H1 (cell line): ENCODE measurements at regions not wholly inside any gene's neighbourhood (a gene's known extent, or its start where the extent isn't known, plus 50 kb on each side); places are given as distances from the start of the nearest gene placed in this dataset.

Source experiments
- BACH1 ChIP-seq: IDR thresholded peaks from 2 replicates; pipeline ENCODE4 v1.6.1; 2012; ENCODE audit warnings: low read length, improper control_type of control experiment
- EGR1 ChIP-seq: IDR thresholded peaks from 2 replicates; pipeline ENCODE4 v1.6.1; 2011; ENCODE audit warnings: low read depth, low read length, borderline replicate concordance
- NRF1 ChIP-seq: IDR thresholded peaks from 2 replicates; pipeline ENCODE4 v1.6.1; 2011; ENCODE audit warnings: mild to moderate bottlenecking, low read depth, low read length, improper control_type of control experiment
- SIX5 ChIP-seq: IDR thresholded peaks from 2 replicates; pipeline ENCODE4 v1.6.1; 2011; ENCODE audit warnings: mild to moderate bottlenecking, low read depth, low read length
- SP4 ChIP-seq: IDR thresholded peaks from 2 replicates; pipeline ENCODE4 v1.6.1; 2012; ENCODE audit warnings: low read length, inconsistent platforms
- YY1 ChIP-seq: IDR thresholded peaks from 2 replicates; pipeline ENCODE4 v1.6.1; 2011; ENCODE audit warnings: low read depth, mild to moderate bottlenecking, low read length
- ZNF274 ChIP-seq: IDR thresholded peaks from 2 replicates; pipeline ENCODE4 v1.7.0; 2012; ENCODE audit warnings: low read length, borderline replicate concordance; ENCODE audit errors: extremely low read depth
- TF ChIP-seq, protein P1 (sequence below): IDR thresholded peaks from 2 replicates; pipeline ENCODE4 v1.6.1; 2012; ENCODE audit warnings: inconsistent platforms

DNA sequence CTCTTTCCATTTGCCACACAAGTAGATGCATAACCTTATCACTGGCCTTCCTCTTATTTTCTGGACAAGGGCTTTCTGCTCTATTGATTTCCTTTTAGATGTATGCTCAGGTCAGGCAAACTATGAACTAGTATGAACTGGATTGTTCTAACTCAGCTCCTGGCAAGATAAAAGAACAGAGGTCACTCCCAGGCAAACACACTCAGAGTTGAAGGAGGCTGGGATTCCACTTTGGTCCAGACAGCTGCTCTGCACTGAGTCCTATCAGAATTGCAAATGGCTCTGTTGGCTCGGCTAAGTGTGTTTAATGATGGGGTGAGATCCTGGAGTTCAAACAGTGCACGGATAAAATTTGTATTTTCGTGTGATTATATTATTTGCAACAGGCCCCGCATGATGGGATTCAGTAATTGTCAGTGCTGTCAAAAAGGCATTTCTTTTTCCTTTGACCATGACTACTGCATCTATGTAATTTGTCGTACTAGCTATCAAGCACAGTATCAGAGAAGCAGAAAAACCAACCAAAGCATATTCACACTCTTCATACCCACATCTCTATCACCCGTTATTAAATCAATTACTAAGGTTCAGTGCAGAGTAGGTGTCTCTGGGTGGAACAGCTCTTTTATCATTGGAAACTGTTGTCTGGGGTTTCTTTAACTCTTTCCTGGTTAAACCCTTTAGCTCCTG, 288.1 kb upstream of the PRKCQ start (continued):
- no peak for TF ChIP-seq NRF1
- TF ChIP-seq SIX5: no peak
- no peak for TF ChIP-seq SP4
- TF ChIP-seq EGR1: no peak
- TF ChIP-seq, protein P1, sequence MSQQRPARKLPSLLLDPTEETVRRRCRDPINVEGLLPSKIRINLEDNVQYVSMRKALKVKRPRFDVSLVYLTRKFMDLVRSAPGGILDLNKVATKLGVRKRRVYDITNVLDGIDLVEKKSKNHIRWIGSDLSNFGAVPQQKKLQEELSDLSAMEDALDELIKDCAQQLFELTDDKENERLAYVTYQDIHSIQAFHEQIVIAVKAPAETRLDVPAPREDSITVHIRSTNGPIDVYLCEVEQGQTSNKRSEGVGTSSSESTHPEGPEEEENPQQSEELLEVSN: no peak
- no peak for TF ChIP-seq YY1
- TF ChIP-seq BACH1: no peak
- no peak for TF ChIP-seq ZNF274
